ENCODE measurements at regions not wholly inside any gene's neighbourhood (a gene's known extent, or its start where the extent isn't known, plus 50 kb on each side); places are given as distances from the start of the nearest gene placed in this dataset.

- no peak for DNase-seq (ENCODE audit: low read depth)
- TF ChIP-seq CTCF (IDR thresholded peaks at IDR 0.05; ENCODE audit: control insufficient read depth, insufficient read depth, low read depth, low read length, missing control alignments): no peak
- no peak overlapping the region for H3K4me3 ChIP-seq (ENCODE audit: control insufficient read depth, low read depth, low read length)
Measured at GRCh38 chr2:228698963-228699362, 517.5 kb upstream of the SPHKAP start.

DNA sequence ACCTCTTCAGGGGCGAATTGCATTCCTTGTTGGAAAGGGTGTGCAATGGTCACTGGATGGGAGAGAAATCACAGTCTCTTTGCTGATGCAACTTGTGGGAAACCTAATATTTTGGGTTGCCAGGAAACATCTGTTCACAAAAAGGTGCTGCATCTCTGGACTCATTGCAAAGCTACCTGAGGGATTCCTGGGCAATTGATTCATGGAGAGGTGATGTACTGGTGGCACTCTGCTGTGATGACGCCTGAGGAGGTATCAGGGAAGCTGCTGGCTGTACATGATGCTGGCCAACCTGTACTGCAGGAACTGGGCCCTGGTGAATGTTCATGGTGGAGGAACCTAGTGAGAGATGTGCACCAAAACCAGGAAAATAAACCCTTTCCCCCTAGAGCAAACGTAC lies 516.0 kb upstream of the SPHKAP start:
- TF ChIP-seq CTCF (IDR thresholded peaks at IDR 0.05; ENCODE audit: control insufficient read depth, insufficient read depth, low read depth, low read length, missing control alignments): no peak
- H3K4me3 ChIP-seq (ENCODE audit: control insufficient read depth, low read depth, low read length): no peak overlapping the region
- no peak for DNase-seq (ENCODE audit: low read depth)

DNA sequence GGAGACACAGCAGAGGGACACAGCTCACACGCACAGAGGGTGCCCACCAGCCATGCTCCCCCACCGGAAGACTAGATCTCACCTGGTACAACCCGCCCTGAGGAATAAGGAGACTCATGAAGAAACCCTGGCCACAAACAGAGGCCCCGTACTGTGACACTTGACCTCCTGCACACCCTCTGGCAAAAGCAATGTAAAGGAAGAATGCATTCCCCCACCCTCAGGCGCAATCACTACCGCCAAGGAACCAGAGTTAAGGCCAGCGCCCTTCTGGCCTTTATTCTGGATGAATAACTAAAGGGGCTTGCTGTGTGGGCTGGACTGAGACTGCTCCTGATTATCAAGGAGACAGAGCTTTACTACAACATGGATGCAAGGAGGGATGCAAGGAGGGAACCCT lies 509.2 kb upstream of the SPHKAP start:
- no peak for DNase-seq (ENCODE audit: low read depth)
- no peak overlapping the region for H3K4me3 ChIP-seq (ENCODE audit: control insufficient read depth, low read depth, low read length)
- TF ChIP-seq CTCF (IDR thresholded peaks at IDR 0.05; ENCODE audit: control insufficient read depth, insufficient read depth, low read depth, low read length, missing control alignments): no peak

- TF ChIP-seq CTCF (IDR thresholded peaks at IDR 0.05; ENCODE audit: control insufficient read depth, insufficient read depth, low read depth, low read length, missing control alignments): peak; percentile 30
- DNase-seq (ENCODE audit: low read depth): no peak
- no peak overlapping the region for H3K4me3 ChIP-seq (ENCODE audit: control insufficient read depth, low read depth, low read length)
Measured at GRCh38 chr2:228689053-228689452, 507.6 kb upstream of the SPHKAP start.

- DNase-seq (ENCODE audit: low read depth): no peak
- no peak overlapping the region for H3K4me3 ChIP-seq (ENCODE audit: control insufficient read depth, low read depth, low read length)
- TF ChIP-seq CTCF (IDR thresholded peaks at IDR 0.05; ENCODE audit: control insufficient read depth, insufficient read depth, low read depth, low read length, missing control alignments): no peak
Measured at GRCh38 chr2:228688007-228688645, 506.6 kb upstream of the SPHKAP start.

GRCh38 chr2:228681979-228682378 lies 500.5 kb upstream of the SPHKAP start:
- no peak for TF ChIP-seq CTCF (IDR thresholded peaks at IDR 0.05; ENCODE audit: control insufficient read depth, insufficient read depth, low read depth, low read length, missing control alignments)
- no peak overlapping the region for H3K4me3 ChIP-seq (ENCODE audit: control insufficient read depth, low read depth, low read length)
- no peak for DNase-seq (ENCODE audit: low read depth)

GRCh38 chr2:228681426-228681825 lies 499.9 kb upstream of the SPHKAP start:
- no peak for DNase-seq (ENCODE audit: low read depth)
- H3K4me3 ChIP-seq (ENCODE audit: control insufficient read depth, low read depth, low read length): no peak overlapping the region

More at GRCh38 chr2:228681426-228681825, 499.9 kb upstream of the SPHKAP start:
- TF ChIP-seq CTCF (IDR thresholded peaks at IDR 0.05; ENCODE audit: control insufficient read depth, insufficient read depth, low read depth, low read length, missing control alignments): peak; percentile 51

Measured in AG09309 (cell line).